Fibroblast of gingiva (primary cell): ENCODE measurements at regions not wholly inside any gene's neighbourhood (a gene's known extent, or its start where the extent isn't known, plus 50 kb on each side); places are given as distances from the start of the nearest gene placed in this dataset.
A peak's percentile ranks its signal among the peaks of the same experiment; 100 is the strongest.

ENCODE experiments used
- DNase-seq: peaks from one replicate; pipeline ENCODE4 v3.0.0-alpha.2; 2011; ENCODE audit warnings: low read depth

- no peak for DNase-seq
Observed at GRCh38 chr4:123497340-123497739, 100.7 kb downstream of the SPRY1 start.

GRCh38 chr4:123501733-123502132, 105.1 kb downstream of the SPRY1 start:
- DNase-seq: no peak

- no peak for DNase-seq
Observed at GRCh38 chr4:123503698-123504363, 107.2 kb downstream of the SPRY1 start.

- DNase-seq: peak; percentile 41
Observed at GRCh38 chr4:123505095-123506010, 108.8 kb downstream of the SPRY1 start.

- no peak for DNase-seq
Observed at GRCh38 chr4:123506011-123506695, 109.6 kb downstream of the SPRY1 start.

- no peak for DNase-seq
Observed at GRCh38 chr4:123507376-123507775, 110.8 kb downstream of the SPRY1 start.

- no peak for DNase-seq
Observed at GRCh38 chr4:123510221-123510620, 113.6 kb downstream of the SPRY1 start.

- DNase-seq: no peak
Observed at GRCh38 chr4:123510659-123511058, 114.1 kb downstream of the SPRY1 start.

- DNase-seq: no peak
Observed at GRCh38 chr4:123516576-123516975, 120.0 kb downstream of the SPRY1 start.

- DNase-seq: no peak
Observed at GRCh38 chr4:123517176-123517575, 120.6 kb downstream of the SPRY1 start.

GRCh38 chr4:123517971-123518370, 121.4 kb downstream of the SPRY1 start:
- no peak for DNase-seq

GRCh38 chr4:123520325-123520724, 123.7 kb downstream of the SPRY1 start:
- no peak for DNase-seq

- no peak for DNase-seq
Observed at GRCh38 chr4:123522081-123522480, 125.5 kb downstream of the SPRY1 start.

GRCh38 chr4:123522646-123523045, 126.1 kb downstream of the SPRY1 start:
- DNase-seq: no peak

- no peak for DNase-seq
Observed at GRCh38 chr4:123524958-123525628, 128.5 kb downstream of the SPRY1 start.

GRCh38 chr4:123526511-123526910, 129.9 kb downstream of the SPRY1 start:
- no peak for DNase-seq

GRCh38 chr4:123528501-123529277, 132.1 kb downstream of the SPRY1 start:
- DNase-seq: no peak

GRCh38 chr4:123529278-123529568, 132.6 kb downstream of the SPRY1 start:
- no peak for DNase-seq

- DNase-seq: no peak
Observed at GRCh38 chr4:123530357-123530756, 133.8 kb downstream of the SPRY1 start.

- no peak for DNase-seq
Observed at GRCh38 chr4:123535037-123535748, 138.6 kb downstream of the SPRY1 start.

- no peak for DNase-seq
Observed at GRCh38 chr4:123536225-123536624, 139.6 kb downstream of the SPRY1 start.
